ENCODE measurements at regions not wholly inside any gene's neighbourhood (a gene's known extent, or its start where the extent isn't known, plus 50 kb on each side); places are given as distances from the start of the nearest gene placed in this dataset.

DNA sequence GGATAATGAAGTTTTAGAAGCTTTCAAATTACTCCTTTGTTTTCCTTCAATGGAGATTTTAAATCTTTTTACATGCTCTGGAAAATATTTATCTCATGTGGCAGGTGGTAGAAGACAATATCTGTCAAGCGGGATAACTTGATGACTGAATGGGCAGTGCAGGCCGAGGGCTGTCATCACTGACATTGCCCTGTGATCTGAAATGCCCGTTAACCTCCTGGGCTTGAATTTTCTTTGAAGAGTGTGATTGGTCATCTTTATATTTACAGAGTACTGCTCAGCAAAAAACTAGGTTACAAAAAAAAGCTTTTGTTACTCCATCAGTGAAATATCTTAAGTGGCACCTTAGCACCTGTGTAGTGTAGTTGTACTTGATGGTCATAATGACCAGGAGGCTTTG, 147.5 kb downstream of the GATB start:
- Histone ChIP-seq H3K27me3 (ENCODE audit: low read depth, low read length) (peaks cover 11% of the 10 kb centered on the region; the same call in 1 of the 2 replicates), H3K9me3 (ENCODE audit: insufficient read depth, low read length) (no peaks in the 10 kb centered on the region), H3K4me2 (ENCODE audit: low read length) (no peak overlapping the region), H3K4me3 (ENCODE audit: low read length) (no peak overlapping the region), H3K4me1 (ENCODE audit: low read length) (peaks cover 5% of the 10 kb centered on the region), H4K20me1 (ENCODE audit: insufficient read depth, low read length) (no peaks in the 10 kb centered on the region), H3K79me2 (ENCODE audit: low read length) (no peaks in the 10 kb centered on the region), H3K27ac (ENCODE audit: low read length) (no peak overlapping the region), H2AFZ (ENCODE audit: low read depth, low read length) (no peak overlapping the region), H3K36me3 (replicated peaks; ENCODE audit: low read depth, low read length) (no peaks in the 10 kb centered on the region), H3K9ac (ENCODE audit: low read length) (no peak overlapping the region)
- TF ChIP-seq EZH2phosphoT487 (IDR thresholded peaks at IDR 0.05; ENCODE audit: low read depth), result no peak
- TF ChIP-seq, protein P1, sequence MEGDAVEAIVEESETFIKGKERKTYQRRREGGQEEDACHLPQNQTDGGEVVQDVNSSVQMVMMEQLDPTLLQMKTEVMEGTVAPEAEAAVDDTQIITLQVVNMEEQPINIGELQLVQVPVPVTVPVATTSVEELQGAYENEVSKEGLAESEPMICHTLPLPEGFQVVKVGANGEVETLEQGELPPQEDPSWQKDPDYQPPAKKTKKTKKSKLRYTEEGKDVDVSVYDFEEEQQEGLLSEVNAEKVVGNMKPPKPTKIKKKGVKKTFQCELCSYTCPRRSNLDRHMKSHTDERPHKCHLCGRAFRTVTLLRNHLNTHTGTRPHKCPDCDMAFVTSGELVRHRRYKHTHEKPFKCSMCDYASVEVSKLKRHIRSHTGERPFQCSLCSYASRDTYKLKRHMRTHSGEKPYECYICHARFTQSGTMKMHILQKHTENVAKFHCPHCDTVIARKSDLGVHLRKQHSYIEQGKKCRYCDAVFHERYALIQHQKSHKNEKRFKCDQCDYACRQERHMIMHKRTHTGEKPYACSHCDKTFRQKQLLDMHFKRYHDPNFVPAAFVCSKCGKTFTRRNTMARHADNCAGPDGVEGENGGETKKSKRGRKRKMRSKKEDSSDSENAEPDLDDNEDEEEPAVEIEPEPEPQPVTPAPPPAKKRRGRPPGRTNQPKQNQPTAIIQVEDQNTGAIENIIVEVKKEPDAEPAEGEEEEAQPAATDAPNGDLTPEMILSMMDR (IDR thresholded peaks at IDR 0.05; ENCODE audit: low read depth, low read length), result no peak

GRCh38 chr4:151614561-151614960, 146.2 kb downstream of the GATB start:
- Histone ChIP-seq H3K9ac (ENCODE audit: low read length) (no peak overlapping the region), H3K4me2 (ENCODE audit: low read length) (no peak overlapping the region), H3K79me2 (ENCODE audit: low read length) (no peaks in the 10 kb centered on the region), H3K4me3 (ENCODE audit: low read length) (no peak overlapping the region), H4K20me1 (ENCODE audit: insufficient read depth, low read length) (no peaks in the 10 kb centered on the region), H3K36me3 (replicated peaks; ENCODE audit: low read depth, low read length) (no peaks in the 10 kb centered on the region), H3K4me1 (ENCODE audit: low read length) (peaks cover under 1% of the 10 kb centered on the region), H3K27me3 (ENCODE audit: low read depth, low read length) (peaks cover 11% of the 10 kb centered on the region; the same call in 1 of the 2 replicates), H3K9me3 (ENCODE audit: insufficient read depth, low read length) (no peaks in the 10 kb centered on the region), H2AFZ (ENCODE audit: low read depth, low read length) (no peak overlapping the region; the same call in 1 of the 2 replicates), H3K27ac (ENCODE audit: low read length) (no peak overlapping the region)
- no peak for TF ChIP-seq EZH2phosphoT487 (IDR thresholded peaks at IDR 0.05; ENCODE audit: low read depth)
- TF ChIP-seq, protein P1 (IDR thresholded peaks at IDR 0.05; ENCODE audit: low read depth, low read length), result no peak

GRCh38 chr4:151618858-151619257, 141.9 kb downstream of the GATB start:
- Histone ChIP-seq H3K27ac (ENCODE audit: low read length) (no peak overlapping the region), H4K20me1 (ENCODE audit: insufficient read depth, low read length) (no peaks in the 10 kb centered on the region), H2AFZ (ENCODE audit: low read depth, low read length) (no peak overlapping the region), H3K27me3 (ENCODE audit: low read depth, low read length) (peaks cover 8% of the 10 kb centered on the region; the same call in 1 of the 2 replicates), H3K4me3 (ENCODE audit: low read length) (no peak overlapping the region), H3K4me1 (ENCODE audit: low read length) (peaks cover 11% of the 10 kb centered on the region), H3K4me2 (ENCODE audit: low read length) (no peak overlapping the region), H3K9ac (ENCODE audit: low read length) (no peak overlapping the region), H3K36me3 (replicated peaks; ENCODE audit: low read depth, low read length) (no peaks in the 10 kb centered on the region), H3K79me2 (ENCODE audit: low read length) (no peaks in the 10 kb centered on the region), H3K9me3 (ENCODE audit: insufficient read depth, low read length) (no peaks in the 10 kb centered on the region)
- TF ChIP-seq EZH2phosphoT487 (IDR thresholded peaks at IDR 0.05; ENCODE audit: low read depth), result no peak
- TF ChIP-seq, protein P1 (IDR thresholded peaks at IDR 0.05; ENCODE audit: low read depth, low read length), result no peak

- Histone ChIP-seq H3K4me2 (ENCODE audit: low read length) (no peak overlapping the region), H4K20me1 (ENCODE audit: insufficient read depth, low read length) (no peaks in the 10 kb centered on the region), H3K9me3 (ENCODE audit: insufficient read depth, low read length) (no peaks in the 10 kb centered on the region), H2AFZ (ENCODE audit: low read depth, low read length) (no peak overlapping the region), H3K79me2 (ENCODE audit: low read length) (no peaks in the 10 kb centered on the region), H3K36me3 (replicated peaks; ENCODE audit: low read depth, low read length) (no peaks in the 10 kb centered on the region), H3K9ac (ENCODE audit: low read length) (no peak overlapping the region), H3K4me3 (ENCODE audit: low read length) (no peak overlapping the region), H3K4me1 (ENCODE audit: low read length) (peaks cover 11% of the 10 kb centered on the region), H3K27me3 (ENCODE audit: low read depth, low read length) (peaks cover 8% of the 10 kb centered on the region; the same call in 1 of the 2 replicates), H3K27ac (ENCODE audit: low read length) (no peak overlapping the region)
- TF ChIP-seq, protein P1 (IDR thresholded peaks at IDR 0.05; ENCODE audit: low read depth, low read length), result no peak
- no peak for TF ChIP-seq EZH2phosphoT487 (IDR thresholded peaks at IDR 0.05; ENCODE audit: low read depth)
Observed at GRCh38 chr4:151620066-151620465, 140.7 kb downstream of the GATB start.
